Stimulated activated CD8-positive, alpha-beta memory T cell treated with anti-CD3 and anti-CD28 coated beads, Interleukin-12 subunit alpha, Interleukin-12 subunit beta, amount 100 ng/mL, for 24 hours (primary cell): ENCODE measurements at regions not wholly inside any gene's neighbourhood (a gene's known extent, or its start where the extent isn't known, plus 50 kb on each side); places are given as distances from the start of the nearest gene placed in this dataset.
"Not testable (repeated sequence)": the region's sequence is repeated elsewhere in the genome, so short reads cannot be mapped to it uniquely, and the experiment has no call there.

Source experiments
- DNase-seq: peaks from one replicate; pipeline ENCODE4 v3.0.0-alpha.2; 2020; ENCODE audit errors: extremely low read depth

GRCh38 chr13:99075268-99076191, 97.7 kb upstream of the DOCK9 start:
- DNase-seq, result no peak

DNA sequence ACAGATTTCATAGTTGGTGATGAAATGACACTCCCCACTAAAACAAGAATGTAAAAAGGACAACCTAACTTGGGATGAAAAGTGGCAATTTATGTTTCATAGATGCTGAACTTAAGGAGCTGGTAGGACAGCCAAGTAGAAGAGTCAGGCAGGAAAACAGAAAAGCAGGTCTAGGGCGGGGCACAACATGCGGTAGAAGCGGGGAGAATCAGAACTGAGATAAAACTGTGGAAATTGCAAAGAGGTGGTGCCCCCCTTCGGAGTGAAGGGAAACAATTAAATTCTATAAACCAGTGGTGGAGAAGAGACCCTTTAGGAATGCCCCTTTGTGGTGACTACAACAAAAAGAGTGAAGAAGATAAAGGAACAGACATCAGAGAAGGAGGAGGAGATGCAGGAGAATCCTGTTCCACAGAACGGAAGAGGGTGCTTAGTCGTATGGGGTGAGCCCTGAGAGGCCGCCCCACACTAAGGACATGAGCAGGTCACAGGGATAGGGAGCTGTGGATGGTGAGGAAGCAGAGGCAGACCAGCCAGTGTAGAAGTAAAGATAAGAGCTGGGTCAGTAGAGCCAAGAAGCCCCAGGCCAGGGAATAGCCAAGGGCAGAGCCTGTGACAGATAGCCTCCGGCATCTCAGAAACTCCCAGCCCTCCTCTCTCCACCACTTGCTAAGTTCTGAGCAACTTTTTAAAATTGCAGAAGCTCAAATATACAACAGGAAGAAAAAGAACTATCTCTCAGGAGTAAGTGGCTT, 100.3 kb upstream of the DOCK9 start:
- no peak for DNase-seq

DNA sequence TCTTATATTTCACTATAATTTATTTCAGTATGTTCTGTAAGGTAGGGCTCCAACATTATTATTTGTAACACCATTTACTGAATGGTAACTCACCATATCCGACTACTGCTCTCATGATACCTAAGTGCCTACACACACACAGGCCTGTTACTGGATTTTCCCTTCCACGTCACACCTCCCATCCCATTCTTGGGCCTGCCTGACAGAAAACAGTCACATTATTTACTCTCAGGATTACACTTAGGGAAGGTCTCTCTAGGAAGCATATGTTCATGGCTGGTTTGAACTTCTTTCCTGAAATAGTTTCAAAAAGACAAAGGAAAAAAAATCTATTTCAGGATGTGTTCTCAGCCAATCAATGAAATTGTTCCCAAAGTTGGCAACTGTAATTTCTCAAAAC, 102.3 kb upstream of the DOCK9 start:
- no peak for DNase-seq

DNA sequence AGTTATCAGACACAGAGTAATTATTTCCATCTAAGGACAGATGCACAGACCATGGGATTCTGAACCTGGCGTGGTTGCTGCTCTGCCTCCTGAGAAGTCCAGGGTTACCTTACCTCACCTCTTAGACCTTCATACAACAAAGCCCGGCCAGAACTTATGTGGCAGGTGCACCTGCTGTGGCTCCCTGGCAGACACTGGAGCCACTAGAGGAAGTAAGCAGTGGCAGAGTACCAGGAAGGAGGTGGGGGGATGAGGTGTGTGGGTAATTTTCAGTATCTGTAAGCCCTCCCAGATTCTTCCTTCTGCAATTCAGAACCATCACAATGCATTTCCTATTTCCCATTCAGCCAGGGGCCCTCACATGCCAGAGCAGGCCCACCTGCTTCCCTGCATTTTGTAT, 106.1 kb upstream of the DOCK9 start:
- DNase-seq, result no peak

DNA sequence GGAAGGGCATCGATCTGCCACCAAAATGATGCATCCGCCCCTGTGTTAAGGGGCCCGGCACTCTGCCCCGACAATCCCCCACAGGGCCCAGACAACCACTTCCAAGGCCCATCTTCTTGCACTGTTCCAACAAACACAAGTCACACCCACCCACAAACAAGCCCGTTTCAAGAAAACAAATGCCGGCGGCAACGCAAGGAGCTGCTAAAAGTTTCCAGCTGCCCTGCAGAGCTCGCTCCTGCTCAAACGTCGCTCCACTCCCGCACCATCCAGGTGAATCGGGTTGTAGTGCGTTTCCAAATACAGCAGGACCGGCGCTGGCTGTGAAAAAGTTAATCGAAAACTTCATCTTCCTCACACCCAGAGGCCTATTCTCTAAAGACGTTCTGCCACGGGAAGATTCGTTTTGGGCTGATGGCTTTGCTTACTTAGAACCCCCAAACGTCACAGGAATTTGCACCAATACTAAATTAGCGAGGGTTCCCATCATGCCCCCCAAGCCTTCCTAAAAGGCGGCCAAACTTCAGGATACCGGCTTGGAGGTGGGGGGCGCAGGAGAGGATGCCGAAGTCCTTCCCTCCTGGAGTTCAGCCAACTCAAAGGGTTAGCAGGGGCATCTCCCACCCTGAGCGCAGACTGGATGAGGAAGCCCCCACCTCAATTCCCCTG, 107.4 kb upstream of the DOCK9 start:
- DNase-seq, result no peak

DNA sequence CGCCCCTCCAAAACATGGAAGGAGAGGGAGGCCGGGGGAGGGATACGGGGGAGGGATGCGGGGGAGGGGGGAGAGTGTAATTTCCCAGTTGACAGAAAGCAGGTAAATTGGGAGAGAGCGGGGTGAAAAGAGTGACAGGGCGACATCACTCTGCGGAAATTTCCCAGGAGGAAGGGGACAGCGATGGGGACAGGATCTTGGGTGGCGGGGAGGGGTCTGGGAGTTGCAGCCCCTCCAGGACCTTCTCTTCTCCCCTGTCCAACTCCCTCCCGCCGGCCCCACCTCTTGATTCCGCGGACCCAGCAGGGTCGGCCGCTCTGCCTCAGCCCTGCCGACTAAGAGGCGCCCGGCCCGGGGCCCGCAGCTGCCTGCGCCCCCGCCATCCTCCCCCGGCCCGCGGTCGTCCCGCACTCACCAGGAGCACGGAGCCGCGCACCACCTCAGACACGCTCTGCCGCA, 108.0 kb upstream of the DOCK9 start:
- no peak for DNase-seq

- no peak for DNase-seq
Observed at GRCh38 chr13:99086267-99087097, 108.6 kb upstream of the DOCK9 start.

DNA sequence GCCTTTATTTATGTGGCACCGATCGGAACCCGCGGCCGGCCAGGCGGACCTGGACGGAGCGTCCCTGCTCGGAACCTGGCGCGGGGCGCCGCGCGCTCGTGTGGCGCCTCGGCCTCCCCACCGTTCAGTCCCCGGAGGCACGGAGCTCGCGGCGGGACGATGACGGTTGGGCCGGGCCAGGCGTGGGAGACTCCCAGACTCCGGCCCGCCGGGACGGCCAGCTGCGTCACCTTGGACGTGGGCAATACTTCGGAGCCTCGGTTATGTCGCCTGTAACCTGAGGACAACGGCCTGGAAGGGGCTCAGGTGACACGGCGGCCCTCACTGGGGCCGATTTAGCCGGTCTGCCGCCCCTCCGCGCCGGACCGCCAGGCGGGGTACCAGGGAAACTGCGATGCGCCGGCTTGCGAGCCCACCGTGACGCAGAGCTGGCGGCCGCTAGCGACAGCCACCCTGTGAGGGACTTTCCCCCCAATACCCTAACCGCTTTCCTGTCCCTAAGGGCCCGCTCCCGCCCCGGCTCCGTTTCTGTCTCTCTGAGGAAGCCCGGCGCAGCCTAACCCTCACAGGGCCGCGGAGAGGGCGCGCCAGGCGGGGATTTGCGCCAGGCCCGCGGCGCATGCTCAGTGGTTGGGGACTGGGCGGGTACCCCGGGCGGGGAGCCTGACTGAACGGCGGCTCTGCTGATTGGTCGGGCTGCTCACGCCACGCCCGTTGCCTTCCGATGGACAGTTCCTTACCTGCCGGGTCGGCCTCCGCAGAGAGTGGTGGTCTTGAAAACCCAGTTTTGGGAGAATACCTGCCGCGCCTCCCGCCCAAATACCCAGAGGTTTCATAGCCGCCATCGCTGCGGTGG, 109.5 kb upstream of the DOCK9 start:
- peak; percentile 89 for DNase-seq

GRCh38 chr13:99087954-99088491, 110.2 kb upstream of the DOCK9 start:
- no peak for DNase-seq

GRCh38 chr13:99093997-99094396, 106.7 kb upstream of the UBAC2 start:
- DNase-seq, result no peak

- DNase-seq, result not testable (repeated sequence)
Observed at GRCh38 chr13:99101831-99102230, 98.8 kb upstream of the UBAC2 start.

DNA sequence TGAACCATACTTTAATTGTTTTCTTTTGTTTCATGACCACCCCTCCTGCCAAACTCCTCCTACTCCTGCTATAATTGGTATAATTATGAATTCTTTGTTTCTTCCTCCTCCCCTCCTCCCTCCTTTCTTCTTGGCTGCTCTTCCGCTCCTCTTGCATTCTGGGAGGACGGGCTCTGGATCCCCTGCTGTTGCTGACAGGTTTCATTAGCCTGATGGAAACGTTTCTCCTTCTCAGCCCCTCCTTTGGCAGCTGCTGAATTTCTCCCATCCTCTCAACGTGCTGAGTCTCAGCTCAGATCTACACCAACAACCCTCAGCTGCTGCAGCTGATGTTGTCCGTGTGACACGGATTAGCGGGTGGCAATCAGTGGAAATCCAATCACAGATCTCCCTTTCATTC, 97.1 kb upstream of the UBAC2 start:
- no peak for DNase-seq

DNA sequence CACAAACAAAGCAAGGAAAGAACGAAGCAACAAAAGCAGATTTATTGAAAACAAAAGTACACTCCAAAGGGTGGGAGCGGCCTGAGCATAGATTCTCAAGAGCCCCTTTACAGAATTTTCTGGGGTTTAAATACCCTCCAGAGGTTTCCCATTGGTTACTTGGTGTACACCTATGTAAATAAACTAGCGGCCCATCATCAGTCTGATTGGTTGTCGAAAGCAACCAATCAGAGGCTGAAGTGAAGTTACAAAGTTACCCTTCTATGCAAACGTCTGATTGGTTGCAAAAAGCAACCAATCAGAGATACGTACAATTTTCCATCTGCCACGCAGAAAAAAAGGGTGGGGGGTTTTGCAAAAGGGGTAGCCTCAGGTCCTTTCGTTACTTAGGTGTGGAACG, 96.3 kb upstream of the UBAC2 start:
- DNase-seq, result no peak

GRCh38 chr13:99105160-99105559, 95.5 kb upstream of the UBAC2 start:
- DNase-seq, result no peak

- no peak for DNase-seq
Observed at GRCh38 chr13:99113351-99113750, 87.3 kb upstream of the UBAC2 start.

DNA sequence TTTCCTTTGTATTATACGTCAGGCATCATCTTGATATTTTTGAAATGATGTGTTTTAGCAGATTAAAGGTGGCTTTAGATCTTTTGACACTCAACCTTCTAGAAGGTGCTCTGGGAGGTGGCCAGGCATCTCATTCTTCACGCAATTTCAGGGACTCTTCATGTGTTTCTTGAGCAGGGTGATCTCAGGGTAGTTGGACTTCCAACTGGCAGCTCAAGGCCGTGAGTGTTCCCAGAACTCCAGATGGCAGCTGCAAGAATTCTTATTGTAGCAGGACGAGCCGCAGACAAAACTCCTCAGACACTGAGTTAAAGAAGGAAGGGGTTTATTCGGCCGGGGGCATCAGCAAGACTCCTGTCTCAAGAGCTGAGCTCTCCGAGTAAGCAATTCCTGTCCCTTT, 82.5 kb upstream of the UBAC2 start:
- no peak for DNase-seq

DNA sequence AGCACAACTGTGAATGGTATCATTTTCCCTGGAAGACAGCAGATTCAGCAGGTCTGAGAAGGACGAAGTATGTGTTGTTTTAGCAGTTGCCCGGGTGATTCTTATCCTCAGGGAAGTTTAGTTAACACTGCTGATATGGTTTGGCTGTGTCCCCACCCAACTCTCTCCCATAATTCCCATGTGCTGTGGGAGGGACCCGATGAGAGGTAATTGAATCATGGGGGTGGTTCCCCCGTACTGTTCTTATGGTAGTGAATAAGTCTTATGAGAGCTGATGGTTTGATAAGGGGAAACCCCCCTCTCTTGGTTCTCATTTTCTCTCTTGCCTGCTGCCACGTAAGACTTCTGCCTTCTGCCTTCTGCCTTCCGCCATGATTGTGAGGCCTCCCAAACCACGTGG, 81.0 kb upstream of the UBAC2 start:
- DNase-seq, result peak; percentile 24

DNA sequence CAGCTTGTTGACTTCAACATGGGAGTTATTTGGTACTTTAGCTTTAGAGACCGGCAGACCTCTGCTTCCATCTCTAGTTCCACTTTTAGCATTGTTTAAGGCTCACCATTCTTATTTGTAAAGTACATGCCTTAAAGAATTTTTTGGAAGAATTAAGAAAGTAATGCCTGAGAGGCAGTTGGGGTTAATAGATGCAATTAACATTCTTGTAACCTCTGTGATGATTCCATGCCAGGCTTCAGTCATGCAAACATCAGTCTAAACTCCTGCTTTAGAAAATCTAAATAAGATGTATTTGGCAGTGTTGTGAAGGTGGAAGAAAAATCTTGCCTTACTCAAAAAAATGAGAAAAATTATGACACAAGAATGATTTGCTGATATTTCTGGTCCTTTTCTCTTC, 79.9 kb upstream of the UBAC2 start:
- DNase-seq, result no peak

- no peak for DNase-seq
Observed at GRCh38 chr13:99122171-99122570, 78.5 kb upstream of the UBAC2 start.
